IPS-NIHi7 (cell line): ENCODE measurements at regions not wholly inside any gene's neighbourhood (a gene's known extent, or its start where the extent isn't known, plus 50 kb on each side); places are given as distances from the start of the nearest gene placed in this dataset.

Source experiments
- DNase-seq: peaks from one replicate; pipeline ENCODE4 v3.0.0; 2012; ENCODE audit warnings: mixed read lengths; ENCODE audit errors: extremely low spot score

DNA sequence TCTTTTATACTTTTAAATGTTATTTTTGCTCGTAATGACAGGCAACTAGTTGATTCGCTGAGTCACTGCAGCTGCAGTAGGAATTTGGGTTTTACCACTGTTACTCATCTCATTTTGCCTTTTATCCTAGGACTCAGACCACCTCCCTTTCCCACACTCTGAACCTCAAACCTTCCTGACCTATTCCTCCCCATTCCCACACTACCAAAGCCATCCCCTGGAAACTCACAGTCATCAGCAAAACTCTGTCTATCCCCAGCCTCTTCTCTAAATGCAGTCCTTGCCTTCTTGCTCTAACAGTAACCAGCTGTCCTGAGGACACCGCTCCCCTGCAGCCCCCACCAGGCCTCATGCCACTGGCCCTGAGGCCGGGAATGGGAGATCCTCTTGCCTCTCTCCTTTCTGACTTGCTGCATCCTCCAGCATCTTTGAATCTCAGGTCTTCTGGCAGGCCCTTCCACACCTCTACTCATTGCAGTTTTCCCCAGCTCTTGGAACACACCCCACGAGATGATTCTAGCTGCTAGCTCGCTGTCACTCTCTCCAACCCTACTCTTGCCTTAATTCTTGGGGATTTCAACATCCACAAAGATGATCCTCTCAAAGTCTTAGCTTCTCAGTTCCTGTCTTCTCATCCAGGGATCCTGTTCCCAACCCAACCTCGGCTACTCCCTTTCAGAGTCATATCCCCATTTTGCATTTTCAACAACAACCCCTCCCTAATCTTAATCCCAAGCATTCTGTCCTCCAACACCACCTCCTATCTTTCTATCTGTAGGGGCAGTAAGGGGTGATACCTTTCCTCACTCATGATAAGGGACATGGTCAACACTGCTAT, 55.9 kb upstream of the C3orf80 start:
- DNase-seq = no peak

DNA sequence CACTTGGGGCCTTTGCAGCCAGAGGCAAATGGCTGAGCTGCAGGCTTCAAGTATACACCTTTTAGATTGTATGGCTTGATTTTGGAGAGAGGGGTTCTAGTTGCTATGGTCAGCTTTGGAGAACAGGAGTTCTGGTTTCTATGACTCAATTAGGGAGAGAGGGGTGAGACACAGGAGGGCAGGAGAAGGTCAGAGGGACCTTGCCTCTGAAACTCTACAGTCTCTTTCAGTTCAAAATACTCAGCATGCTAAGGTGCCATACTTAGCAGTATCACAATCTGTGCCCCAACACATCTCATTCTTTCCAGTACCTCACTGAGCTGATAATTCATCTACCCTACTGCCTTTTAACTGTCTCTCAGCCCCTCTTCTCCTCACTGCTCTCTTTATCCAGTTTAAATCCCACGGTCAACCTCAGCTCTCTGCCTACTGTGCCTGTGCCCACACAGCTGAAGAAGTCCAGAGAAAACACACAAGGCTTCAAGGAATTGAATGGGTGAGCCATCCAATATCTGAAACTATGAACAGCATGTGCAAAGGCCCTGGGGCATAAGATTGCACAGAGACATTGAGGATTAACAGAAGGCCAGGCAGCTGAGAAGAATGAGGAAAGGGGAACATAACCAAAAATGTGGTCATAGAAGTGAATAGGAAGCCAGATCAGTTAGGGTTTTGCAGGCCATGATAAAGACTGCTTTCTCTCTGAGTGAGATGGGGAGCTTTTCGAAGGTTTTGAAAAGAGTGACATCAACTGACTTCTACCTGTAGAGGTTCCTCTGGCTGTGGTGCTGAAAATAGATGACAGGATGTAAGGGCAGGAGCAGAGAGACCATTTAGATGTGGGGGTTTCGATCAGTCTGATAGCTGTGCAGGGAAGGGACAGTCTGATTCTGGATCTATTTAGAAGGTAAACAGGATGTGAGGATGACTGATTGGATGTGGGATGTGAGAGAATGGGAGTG, 54.5 kb upstream of the C3orf80 start:
- no peak for DNase-seq

DNA sequence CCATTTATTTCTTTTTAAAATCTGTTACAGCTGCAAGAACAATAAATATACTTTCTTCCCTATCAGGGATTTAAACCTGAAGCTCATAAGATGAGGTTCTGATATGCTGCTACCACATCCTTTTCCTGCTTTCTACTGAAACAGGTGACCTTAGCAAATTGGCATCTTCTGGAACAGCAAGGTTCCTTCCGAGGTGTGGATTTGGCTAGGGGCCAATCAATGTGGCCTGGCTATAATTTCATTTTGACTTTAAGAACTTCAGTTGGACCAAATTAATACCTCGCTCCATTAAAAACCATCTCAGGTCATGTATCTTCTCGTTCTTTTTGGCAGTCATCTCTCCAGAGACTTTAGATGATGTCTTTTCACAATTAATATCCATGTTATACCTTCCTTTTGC, 53.4 kb upstream of the C3orf80 start:
- DNase-seq = no peak

DNA sequence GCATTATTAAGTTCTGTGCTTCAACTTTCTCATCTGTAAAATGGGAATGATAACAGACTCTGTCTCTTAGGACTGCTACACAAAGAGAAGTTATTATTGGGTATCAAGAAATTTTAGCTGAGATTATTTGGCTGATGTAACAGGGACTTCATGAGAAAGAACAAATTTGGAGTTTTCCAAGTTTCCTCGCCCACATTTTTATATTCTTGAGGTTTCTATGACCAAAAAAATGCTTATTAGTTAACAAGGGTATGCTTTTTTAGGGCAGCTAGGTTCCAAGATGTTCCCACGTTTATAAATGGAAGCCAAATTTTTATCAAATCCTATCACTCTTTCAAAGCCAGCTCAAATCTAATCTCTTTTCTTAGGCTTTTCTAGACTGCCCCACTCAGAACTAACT, 50.6 kb upstream of the C3orf80 start:
- no peak for DNase-seq
